MM.1S (cell line): ENCODE measurements at regions not wholly inside any gene's neighbourhood (a gene's known extent, or its start where the extent isn't known, plus 50 kb on each side); places are given as distances from the start of the nearest gene placed in this dataset.

Experiments
- DNase-seq: peaks from one replicate; pipeline ENCODE4 v3.0.0-alpha.2; 2015
- H2AFZ ChIP-seq: fragments of 300-600 bp; sonication (generic); 2 replicates; pipeline ENCODE4 v1.6.0; 2016; ENCODE audit warnings: antibody characterized with exemption, low read length
- H3F3A ChIP-seq: fragments of 300-600 bp; sonication (generic); 2 replicates; pipeline ENCODE4 v1.6.1; 2016; ENCODE audit warnings: mild to moderate bottlenecking, antibody characterized with exemption, low read length, moderate library complexity, mixed read lengths; ENCODE audit not compliant: insufficient read depth
- H3K27ac ChIP-seq: fragments of 300-600 bp; sonication (generic); 2 replicates; pipeline ENCODE4 v1.5.1; 2016; ENCODE audit warnings: mild to moderate bottlenecking, low read length
- H3K27me3 ChIP-seq: fragments of 300-600 bp; sonication (generic); replicated peaks from 2 replicates; pipeline ENCODE4 v1.6.0; 2016; ENCODE audit warnings: low read length; ENCODE audit not compliant: insufficient read depth
- H3K36me3 ChIP-seq: fragments of 300-600 bp; sonication (generic); replicated peaks from 2 replicates; pipeline ENCODE4 v1.6.1; 2016; ENCODE audit warnings: mild to moderate bottlenecking, low read length, mixed read lengths; ENCODE audit not compliant: insufficient read depth
- H3K4me1 ChIP-seq: fragments of 300-600 bp; sonication (generic); 2 replicates; pipeline ENCODE4 v1.6.1; 2016; ENCODE audit warnings: low read length, mixed read lengths
- H3K4me2 ChIP-seq: fragments of 300-600 bp; sonication (generic); 2 replicates; pipeline ENCODE4 v1.6.0; 2016; ENCODE audit warnings: low read depth, low read length
- H3K4me3 ChIP-seq: fragments of 300-600 bp; sonication (generic); 2 replicates; pipeline ENCODE4 v1.5.1; 2016; ENCODE audit warnings: low read length, mixed read lengths
- H3K79me2 ChIP-seq: fragments of 300-600 bp; sonication (generic); 2 replicates; pipeline ENCODE4 v1.6.1; 2016; ENCODE audit warnings: mixed run types, low read length, mixed read lengths
- H3K9ac ChIP-seq: fragments of 300-600 bp; sonication (generic); 2 replicates; pipeline ENCODE4 v1.6.1; 2016; ENCODE audit warnings: low read length, mixed read lengths
- H3K9me2 ChIP-seq: fragments of 300-600 bp; sonication (generic); replicated peaks from 2 replicates; pipeline ENCODE4 v1.6.1; 2016; ENCODE audit warnings: mild to moderate bottlenecking, low read length, mixed read lengths; ENCODE audit not compliant: insufficient read depth
- H3K9me3 ChIP-seq: fragments of 300-600 bp; sonication (generic); replicated peaks from 2 replicates; pipeline ENCODE4 v1.6.1; 2016; ENCODE audit warnings: mild to moderate bottlenecking, low read length, mixed read lengths; ENCODE audit not compliant: insufficient read depth
- H4K20me1 ChIP-seq: fragments of 300-600 bp; sonication (generic); 2 replicates; pipeline ENCODE4 v1.6.1; 2016; ENCODE audit warnings: mild to moderate bottlenecking, low read length, moderate library complexity, mixed read lengths; ENCODE audit not compliant: insufficient read depth
- EZH2 ChIP-seq: fragments of 300-600 bp; sonication (generic); optimal IDR thresholded peaks from 2 replicates; pipeline ENCODE3; 2017; ENCODE audit warnings: low read depth, mild to moderate bottlenecking, antibody characterized with exemption, low read length, mixed read lengths
- EZH2phosphoT487 ChIP-seq: fragments of 300-600 bp; sonication (generic); IDR thresholded peaks from 2 replicates; pipeline ENCODE4 v1.6.1; 2018; ENCODE audit warnings: antibody characterized with exemption, low read length
- TF ChIP-seq, protein P1 (sequence below): fragments of 300-600 bp; sonication (generic); IDR thresholded peaks from 2 replicates; pipeline ENCODE4 v1.5.1; 2016; ENCODE audit warnings: antibody characterized with exemption, low read length, mixed read lengths

GRCh38 chr3:145649368-145649887 lies 511.6 kb downstream of the PLOD2 start:
- Histone ChIP-seq H3K36me3 (no peaks in the 10 kb centered on the region), H3K4me1 (no peaks in the 10 kb centered on the region), H3K79me2 (no peaks in the 10 kb centered on the region), H3K27ac (no peak overlapping the region), H3K4me3 (no peak overlapping the region), H3K9me3 (no peaks in the 10 kb centered on the region), H3K4me2 (no peak overlapping the region), H3K27me3 (no peaks in the 10 kb centered on the region), H3F3A (no peaks in the 10 kb centered on the region), H4K20me1 (no peaks in the 10 kb centered on the region), H3K9me2 (no peaks in the 10 kb centered on the region), H3K9ac (no peak overlapping the region), H2AFZ (no peak overlapping the region)
- DNase-seq, result no peak
- TF ChIP-seq, protein P1, sequence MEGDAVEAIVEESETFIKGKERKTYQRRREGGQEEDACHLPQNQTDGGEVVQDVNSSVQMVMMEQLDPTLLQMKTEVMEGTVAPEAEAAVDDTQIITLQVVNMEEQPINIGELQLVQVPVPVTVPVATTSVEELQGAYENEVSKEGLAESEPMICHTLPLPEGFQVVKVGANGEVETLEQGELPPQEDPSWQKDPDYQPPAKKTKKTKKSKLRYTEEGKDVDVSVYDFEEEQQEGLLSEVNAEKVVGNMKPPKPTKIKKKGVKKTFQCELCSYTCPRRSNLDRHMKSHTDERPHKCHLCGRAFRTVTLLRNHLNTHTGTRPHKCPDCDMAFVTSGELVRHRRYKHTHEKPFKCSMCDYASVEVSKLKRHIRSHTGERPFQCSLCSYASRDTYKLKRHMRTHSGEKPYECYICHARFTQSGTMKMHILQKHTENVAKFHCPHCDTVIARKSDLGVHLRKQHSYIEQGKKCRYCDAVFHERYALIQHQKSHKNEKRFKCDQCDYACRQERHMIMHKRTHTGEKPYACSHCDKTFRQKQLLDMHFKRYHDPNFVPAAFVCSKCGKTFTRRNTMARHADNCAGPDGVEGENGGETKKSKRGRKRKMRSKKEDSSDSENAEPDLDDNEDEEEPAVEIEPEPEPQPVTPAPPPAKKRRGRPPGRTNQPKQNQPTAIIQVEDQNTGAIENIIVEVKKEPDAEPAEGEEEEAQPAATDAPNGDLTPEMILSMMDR, result no peak
- no peak for TF ChIP-seq EZH2

- no peak for DNase-seq
- H3K9ac ChIP-seq, result no peak overlapping the region
- no peak overlapping the region for H3K4me3 ChIP-seq
- H4K20me1 ChIP-seq, result no peaks in the 10 kb centered on the region
- H3K9me3 ChIP-seq, result no peaks in the 10 kb centered on the region
- no peaks in the 10 kb centered on the region for H3K79me2 ChIP-seq
- H2AFZ ChIP-seq, result no peak overlapping the region
- H3K4me2 ChIP-seq, result no peak overlapping the region
- no peaks in the 10 kb centered on the region for H3K27me3 ChIP-seq
- H3K9me2 ChIP-seq, result no peaks in the 10 kb centered on the region
- TF ChIP-seq EZH2phosphoT487, result no peak
- no peaks in the 10 kb centered on the region for H3F3A ChIP-seq
- H3K27ac ChIP-seq, result no peak overlapping the region
- no peaks in the 10 kb centered on the region for H3K36me3 ChIP-seq
- H3K4me1 ChIP-seq, result no peaks in the 10 kb centered on the region
These were observed 510.8 kb downstream of the PLOD2 start for GRCh38 chr3:145650170-145650569.

GRCh38 chr3:145671121-145671520 lies 489.9 kb downstream of the PLOD2 start:
- Histone ChIP-seq H3K27ac (no peak overlapping the region), H3K27me3 (no peaks in the 10 kb centered on the region), H3K36me3 (no peaks in the 10 kb centered on the region), H4K20me1 (no peaks in the 10 kb centered on the region), H3K9ac (no peak overlapping the region), H3K4me1 (no peaks in the 10 kb centered on the region), H3K9me2 (no peaks in the 10 kb centered on the region), H2AFZ (no peak overlapping the region), H3K9me3 (no peaks in the 10 kb centered on the region), H3K4me2 (no peak overlapping the region), H3K4me3 (no peak overlapping the region), H3F3A (no peaks in the 10 kb centered on the region), H3K79me2 (no peaks in the 10 kb centered on the region)
- DNase-seq, result no peak
- TF ChIP-seq EZH2, result no peak
- TF ChIP-seq, protein P1, result no peak
- no peak for TF ChIP-seq EZH2phosphoT487

- Histone ChIP-seq H3K9me3 (no peaks in the 10 kb centered on the region), H3K27me3 (no peaks in the 10 kb centered on the region), H3F3A (no peaks in the 10 kb centered on the region), H4K20me1 (no peaks in the 10 kb centered on the region), H3K9ac (no peak overlapping the region), H3K36me3 (no peaks in the 10 kb centered on the region), H2AFZ (no peak overlapping the region), H3K79me2 (no peaks in the 10 kb centered on the region), H3K27ac (no peak overlapping the region), H3K9me2 (no peaks in the 10 kb centered on the region), H3K4me1 (no peaks in the 10 kb centered on the region), H3K4me2 (no peak overlapping the region), H3K4me3 (no peak overlapping the region)
- TF ChIP-seq EZH2phosphoT487 (no peak), EZH2 (no peak)
- TF ChIP-seq, protein P1, result no peak
- no peak for DNase-seq
These were observed 487.1 kb downstream of the PLOD2 start for GRCh38 chr3:145673838-145674237.
